ENCODE measurements at regions not wholly inside any gene's neighbourhood (a gene's known extent, or its start where the extent isn't known, plus 50 kb on each side); places are given as distances from the start of the nearest gene placed in this dataset.

- no peak for TF ChIP-seq CTCF (IDR thresholded peaks at IDR 0.05)
- TF ChIP-seq POLR2A (IDR thresholded peaks at IDR 0.05) = no peak
Measured at GRCh38 chr5:124599028-124599973, 147.1 kb downstream of the ZNF608 start.
